ENCODE measurements at regions not wholly inside any gene's neighbourhood (a gene's known extent, or its start where the extent isn't known, plus 50 kb on each side); places are given as distances from the start of the nearest gene placed in this dataset.

- TF ChIP-seq JUN (CRISPR knock-in tag; IDR thresholded peaks at IDR 0.05) (no peak), ZNF138 (CRISPR knock-in tag; conservative IDR thresholded peaks at IDR 0.05) (no peak), ZNF671 (CRISPR knock-in tag; IDR thresholded peaks at IDR 0.05) (no peak), PREB (CRISPR knock-in tag; IDR thresholded peaks at IDR 0.05; ENCODE audit: borderline replicate concordance) (no peak), TEAD1 (CRISPR knock-in tag; IDR thresholded peaks at IDR 0.05) (no peak), USF2 (CRISPR knock-in tag; IDR thresholded peaks at IDR 0.05) (no peak), ZNF232 (CRISPR knock-in tag; IDR thresholded peaks at IDR 0.05) (no peak), ERG (CRISPR knock-in tag; IDR thresholded peaks at IDR 0.05) (no peak), AR (CRISPR knock-in tag; IDR thresholded peaks at IDR 0.05) (no peak), AFF4 (CRISPR knock-in tag; IDR thresholded peaks at IDR 0.05; ENCODE audit: borderline replicate concordance) (no peak), FOXJ3 (CRISPR knock-in tag; IDR thresholded peaks at IDR 0.05; ENCODE audit: borderline replicate concordance) (no peak), E2F4 (CRISPR knock-in tag; IDR thresholded peaks at IDR 0.05; ENCODE audit: borderline replicate concordance, low read depth) (no peak), NR3C1 (CRISPR knock-in tag; conservative IDR thresholded peaks at IDR 0.05; ENCODE audit: low read depth) (no peak)
- Mint-ChIP-seq H3K27ac (no peak overlapping the region), H3K4me3 (no peak overlapping the region), H3K9me3 (peaks cover 15% of the 10 kb centered on the region), H3K27me3 (ENCODE audit: low read depth) (no peaks in the 10 kb centered on the region), H3K4me1 (peaks cover 7% of the 10 kb centered on the region; the same call in 1 of the 2 replicates), H3K36me3 (no peaks in the 10 kb centered on the region)
- POLR2A ChIA-PET, result no interaction called here
- DNase-seq (ENCODE audit: low spot score), result no peak
- ATAC-seq, result no peak
- CTCF ChIA-PET, result interaction anchor here (0.8 kb wide), 1 partner anchor 113 kb away, joined by 3 read pairs; no protein-coding TSS in a partner anchor
These were observed 380.0 kb upstream of the B3GAT1 start for GRCh38 chr11:134792044-134792443.

GRCh38 chr11:134791102-134791501 lies 379.1 kb upstream of the B3GAT1 start:
- H3K9me3 Mint-ChIP-seq, result peaks cover 11% of the 10 kb centered on the region; the same call in 1 of the 2 replicates
- ChIA-PET CTCF (no interaction called here), POLR2A (no interaction called here)
- H3K4me3 Mint-ChIP-seq, result no peak overlapping the region
- H3K36me3 Mint-ChIP-seq, result no peaks in the 10 kb centered on the region
- no peaks in the 10 kb centered on the region for H3K27me3 Mint-ChIP-seq (ENCODE audit: low read depth)
- peaks cover 7% of the 10 kb centered on the region; the same call in 1 of the 2 replicates for H3K4me1 Mint-ChIP-seq
- no peak for DNase-seq (ENCODE audit: low spot score)
- ATAC-seq, result no peak
- no peak overlapping the region for H3K27ac Mint-ChIP-seq
- no peak for TF ChIP-seq ETV6 (CRISPR knock-in tag; IDR thresholded peaks at IDR 0.05)
- no peak for TF ChIP-seq MYBL2 (CRISPR knock-in tag; IDR thresholded peaks at IDR 0.05)
- TF ChIP-seq HMGA2 (CRISPR knock-in tag; IDR thresholded peaks at IDR 0.05), result no peak
- TF ChIP-seq USF2 (CRISPR knock-in tag; IDR thresholded peaks at IDR 0.05), result no peak
- no peak for TF ChIP-seq STAT6 (CRISPR knock-in tag; conservative IDR thresholded peaks at IDR 0.05; ENCODE audit: low read depth)
- TF ChIP-seq IRF1 (CRISPR knock-in tag; IDR thresholded peaks at IDR 0.05), result no peak
- TF ChIP-seq ATF3 (CRISPR knock-in tag; conservative IDR thresholded peaks at IDR 0.05), result no peak

Measured in WTC11 (cell line).